WTC11 (cell line): ENCODE measurements at regions not wholly inside any gene's neighbourhood (a gene's known extent, or its start where the extent isn't known, plus 50 kb on each side); places are given as distances from the start of the nearest gene placed in this dataset.

Source experiments
- ATF1 ChIP-seq: sonication (generic); formaldehyde crosslinking; IDR thresholded peaks from 2 replicates; pipeline ENCODE4 v1.8.1; 2023; ENCODE audit warnings: mild to moderate bottlenecking, moderate library complexity, missing genetic modification reagents
- CTCF ChIP-seq: fragments of 200-600 bp; IDR thresholded peaks from 2 replicates; pipeline ENCODE4 v1.8.0; 2022; ENCODE audit warnings: antibody characterized with exemption
- MAX ChIP-seq: sonication (generic); formaldehyde crosslinking; IDR thresholded peaks from 2 replicates; pipeline ENCODE4 v1.8.0; 2022; ENCODE audit warnings: mild to moderate bottlenecking, missing genetic modification reagents

GRCh38 chr4:125135652-125136051, 179.1 kb upstream of the FAT4 start:
- TF ChIP-seq MAX (CRISPR knock-in tag): no peak
- no peak for TF ChIP-seq CTCF
- TF ChIP-seq ATF1 (CRISPR knock-in tag): no peak
